HL-60 (cell line): ENCODE measurements at regions not wholly inside any gene's neighbourhood (a gene's known extent, or its start where the extent isn't known, plus 50 kb on each side); places are given as distances from the start of the nearest gene placed in this dataset.

Experiments used
- POLR2AphosphoS5 ChIP-seq: IDR thresholded peaks from 2 replicates; pipeline ENCODE4 v1.6.1; 2012; ENCODE audit warnings: low read depth
- REST ChIP-seq: IDR thresholded peaks from 2 replicates; pipeline ENCODE4 v1.6.1; 2012; ENCODE audit warnings: low read depth; ENCODE audit not compliant: insufficient replicate concordance
- SPI1 ChIP-seq: IDR thresholded peaks from 2 replicates; pipeline ENCODE4 v1.6.1; 2012; ENCODE audit warnings: low read depth, mild to moderate bottlenecking, borderline replicate concordance
- TF ChIP-seq, protein P1 (sequence below): IDR thresholded peaks from one replicate; pipeline ENCODE4 v1.5.1; 2011; ENCODE audit warnings: low read length, control low read depth, inconsistent platforms; ENCODE audit not compliant: insufficient read depth

- TF ChIP-seq, protein P1, sequence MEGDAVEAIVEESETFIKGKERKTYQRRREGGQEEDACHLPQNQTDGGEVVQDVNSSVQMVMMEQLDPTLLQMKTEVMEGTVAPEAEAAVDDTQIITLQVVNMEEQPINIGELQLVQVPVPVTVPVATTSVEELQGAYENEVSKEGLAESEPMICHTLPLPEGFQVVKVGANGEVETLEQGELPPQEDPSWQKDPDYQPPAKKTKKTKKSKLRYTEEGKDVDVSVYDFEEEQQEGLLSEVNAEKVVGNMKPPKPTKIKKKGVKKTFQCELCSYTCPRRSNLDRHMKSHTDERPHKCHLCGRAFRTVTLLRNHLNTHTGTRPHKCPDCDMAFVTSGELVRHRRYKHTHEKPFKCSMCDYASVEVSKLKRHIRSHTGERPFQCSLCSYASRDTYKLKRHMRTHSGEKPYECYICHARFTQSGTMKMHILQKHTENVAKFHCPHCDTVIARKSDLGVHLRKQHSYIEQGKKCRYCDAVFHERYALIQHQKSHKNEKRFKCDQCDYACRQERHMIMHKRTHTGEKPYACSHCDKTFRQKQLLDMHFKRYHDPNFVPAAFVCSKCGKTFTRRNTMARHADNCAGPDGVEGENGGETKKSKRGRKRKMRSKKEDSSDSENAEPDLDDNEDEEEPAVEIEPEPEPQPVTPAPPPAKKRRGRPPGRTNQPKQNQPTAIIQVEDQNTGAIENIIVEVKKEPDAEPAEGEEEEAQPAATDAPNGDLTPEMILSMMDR = no peak
- TF ChIP-seq POLR2AphosphoS5 (no peak), REST (no peak), SPI1 (no peak)
Observed at GRCh38 chrX:102042372-102043325, 82.8 kb upstream of the TCEAL2 start.
